ENCODE measurements at regions not wholly inside any gene's neighbourhood (a gene's known extent, or its start where the extent isn't known, plus 50 kb on each side); places are given as distances from the start of the nearest gene placed in this dataset.

GRCh38 chr11:28529046-28529445 is 420.9 kb downstream of the METTL15 start:
- ChIA-PET CTCF (interaction anchor here (1.0 to 2.3 kb wide), 11 partner anchors 10 to 834 kb away, joined by 3 to 8 read pairs (median 3); no protein-coding TSS in a partner anchor), POLR2A (no interaction called here)
- no peaks in the 10 kb centered on the region for H3K36me3 ChIP-seq (ENCODE audit: control insufficient read depth in 2 of 2, insufficient read depth in 1 of 2, low read length in 2 of 2)
- H3K27ac ChIP-seq (ENCODE audit: extremely low read depth, low read depth, low read length), result no peak overlapping the region
- no peak for TF ChIP-seq ZBTB49 (tag by site-specific recombination; IDR thresholded peaks at IDR 0.05; ENCODE audit: low read depth)
- no peak for TF ChIP-seq HOXD13 (CRISPR knock-in tag; IDR thresholded peaks at IDR 0.05; ENCODE audit: borderline replicate concordance)
- TF ChIP-seq ZNF837 (tag by site-specific recombination; IDR thresholded peaks at IDR 0.05), result no peak
- TF ChIP-seq ZNF214 (tag by site-specific recombination; IDR thresholded peaks at IDR 0.05; ENCODE audit: borderline replicate concordance), result no peak
- no peak for TF ChIP-seq ZFP69B (tag by site-specific recombination; IDR thresholded peaks at IDR 0.05)
- TF ChIP-seq PRDM1 (tag by site-specific recombination; IDR thresholded peaks at IDR 0.05), result no peak
- no peak overlapping the region for H3K4me3 ChIP-seq (ENCODE audit: low read depth, low read length)
- H3K4me1 ChIP-seq (ENCODE audit: control insufficient read depth, insufficient read depth, low read length), result no peaks in the 10 kb centered on the region
- no peaks in the 10 kb centered on the region for H3K9me3 ChIP-seq (ENCODE audit: control insufficient read depth, insufficient read depth, low read depth, low read length)

- no peak overlapping the region for H3K27ac ChIP-seq (ENCODE audit: extremely low read depth, low read depth, low read length)
- no peaks in the 10 kb centered on the region for H3K9me3 ChIP-seq (ENCODE audit: control insufficient read depth, insufficient read depth, low read depth, low read length)
- H3K4me1 ChIP-seq (ENCODE audit: control insufficient read depth, insufficient read depth, low read length), result no peaks in the 10 kb centered on the region
- ChIA-PET POLR2A (no interaction called here), CTCF (interaction anchor here (0.6 to 2.3 kb wide), 7 partner anchors 10 to 833 kb away, joined by 3 to 8 read pairs (median 5); no protein-coding TSS in a partner anchor)
- no peak for TF ChIP-seq ZBTB49 (tag by site-specific recombination; IDR thresholded peaks at IDR 0.05; ENCODE audit: low read depth)
- no peak for TF ChIP-seq ZNF549 (tag by site-specific recombination; IDR thresholded peaks at IDR 0.05)
- TF ChIP-seq FEZF1 (tag by site-specific recombination; IDR thresholded peaks at IDR 0.05), result no peak
- TF ChIP-seq ZFP41 (tag by site-specific recombination; IDR thresholded peaks at IDR 0.05; ENCODE audit: borderline replicate concordance), result no peak
- no peak for TF ChIP-seq ZNF202 (tag by site-specific recombination; IDR thresholded peaks at IDR 0.05; ENCODE audit: borderline replicate concordance)
- TF ChIP-seq ZNF639 (tag by site-specific recombination; IDR thresholded peaks at IDR 0.05), result no peak
- no peak for TF ChIP-seq ZNF2 (tag by site-specific recombination; IDR thresholded peaks at IDR 0.05)
- no peak for TF ChIP-seq ZNF777 (tag by site-specific recombination; IDR thresholded peaks at IDR 0.05; ENCODE audit: borderline replicate concordance)
- no peak for TF ChIP-seq ZNF830 (tag by site-specific recombination; IDR thresholded peaks at IDR 0.05; ENCODE audit: low read depth)
- no peak for TF ChIP-seq HOXC10 (CRISPR knock-in tag; IDR thresholded peaks at IDR 0.05)
- TF ChIP-seq ZNF112 (tag by site-specific recombination; IDR thresholded peaks at IDR 0.05), result no peak
- TF ChIP-seq KLF10 (tag by site-specific recombination; IDR thresholded peaks at IDR 0.05), result no peak
- no peak for TF ChIP-seq ZNF169 (tag by site-specific recombination; IDR thresholded peaks at IDR 0.05)
- TF ChIP-seq ZSCAN18 (tag by site-specific recombination; IDR thresholded peaks at IDR 0.05), result no peak
- TF ChIP-seq ZBTB1 (tag by site-specific recombination; IDR thresholded peaks at IDR 0.05), result no peak
- TF ChIP-seq ZBTB6 (tag by site-specific recombination; IDR thresholded peaks at IDR 0.05), result no peak
- TF ChIP-seq ZBTB48 (tag by site-specific recombination; IDR thresholded peaks at IDR 0.05), result no peak
- TF ChIP-seq ZSCAN16 (tag by site-specific recombination; IDR thresholded peaks at IDR 0.05), result no peak
- TF ChIP-seq YY2 (tag by site-specific recombination; IDR thresholded peaks at IDR 0.05), result no peak
- H3K4me3 ChIP-seq (ENCODE audit: low read depth, low read length), result no peak overlapping the region
- H3K36me3 ChIP-seq (ENCODE audit: control insufficient read depth in 2 of 2, insufficient read depth in 1 of 2, low read length in 2 of 2), result no peaks in the 10 kb centered on the region
Measured at GRCh38 chr11:28528217-28528616, 420.0 kb downstream of the METTL15 start.
